NT2/D1 (cell line): ENCODE measurements at regions not wholly inside any gene's neighbourhood (a gene's known extent, or its start where the extent isn't known, plus 50 kb on each side); places are given as distances from the start of the nearest gene placed in this dataset.

Source experiments
- SUZ12 ChIP-seq: IDR thresholded peaks from 2 replicates; pipeline ENCODE4 v1.6.1; 2011; ENCODE audit not compliant: insufficient read length, insufficient read depth; ENCODE audit errors: extremely low read depth
- YY1 ChIP-seq: IDR thresholded peaks from 2 replicates; pipeline ENCODE4 v1.6.1; 2011; ENCODE audit not compliant: insufficient read length, insufficient read depth
- ZNF274 ChIP-seq: IDR thresholded peaks from 2 replicates; pipeline ENCODE4 v1.6.1; 2011; ENCODE audit warnings: mild to moderate bottlenecking, low read depth, low read length

DNA sequence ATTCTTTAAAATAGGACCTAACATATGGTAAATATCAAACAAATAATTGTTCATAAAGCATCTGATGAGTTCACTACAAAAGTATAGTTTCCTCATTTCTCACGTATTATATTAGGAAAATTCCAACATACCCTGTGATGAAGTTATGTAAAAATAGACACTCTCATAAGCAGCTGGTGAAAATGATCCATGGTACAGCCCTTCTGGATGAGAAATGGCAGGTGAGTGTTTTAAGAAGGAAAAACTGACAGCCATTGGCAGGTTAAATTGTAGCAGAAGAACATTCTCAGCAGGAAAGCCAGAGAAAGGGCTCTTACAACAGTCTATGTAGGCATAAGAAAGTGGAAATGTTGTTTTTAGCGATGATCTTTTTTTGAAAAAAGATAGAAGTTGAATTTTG is 706.5 kb upstream of the FSHR start:
- TF ChIP-seq ZNF274 (no peak), YY1 (no peak), SUZ12 (no peak)
